CD8-positive, alpha-beta memory T cell (primary cell): ENCODE measurements at regions not wholly inside any gene's neighbourhood (a gene's known extent, or its start where the extent isn't known, plus 50 kb on each side); places are given as distances from the start of the nearest gene placed in this dataset.
"Not testable (repeated sequence)": the region's sequence is repeated elsewhere in the genome, so short reads cannot be mapped to it uniquely, and the experiment has no call there.

Source experiments
- CTCF ChIA-PET: fragments of 350-600 bp; sonication (Branson Sonifier 250); formaldehyde crosslinking; loops from one replicate; lab custom pipeline; 2021; ENCODE audit warnings: antibody characterized with exemption; lab: Charles Lee
- POLR2A ChIA-PET: fragments of 350-600 bp; sonication (Branson Sonifier 250); formaldehyde crosslinking; loops from one replicate; lab custom pipeline; 2021; ENCODE audit warnings: antibody characterized with exemption; lab: Charles Lee
- DNase-seq, 5 donors: peaks; one replicate each; pipeline versions ENCODE4 v3.0.0 to v3.0.0-alpha.2; 2020 to 2022; ENCODE audit warnings: mixed read lengths in 1 of 5
- H3K27ac ChIP-seq: one replicate; pipeline ENCODE4 v1.7.0; 2013; ENCODE audit warnings: low read depth, mild to moderate bottlenecking, low read length, moderate library complexity
- H3K27me3 ChIP-seq: 2 replicates; pipeline ENCODE4 v1.7.0; 2013; ENCODE audit warnings: low read length, mild to moderate bottlenecking; ENCODE audit not compliant: insufficient read depth, poor library complexity, severe bottlenecking
- H3K36me3 ChIP-seq: 2 replicates; pipeline ENCODE4 v1.7.0; 2013; ENCODE audit warnings: mild to moderate bottlenecking, low read length, moderate library complexity; ENCODE audit not compliant: insufficient read depth
- H3K4me1 ChIP-seq: 2 replicates; pipeline ENCODE4 v1.7.0; 2013; ENCODE audit warnings: mild to moderate bottlenecking, low read length, moderate library complexity; ENCODE audit not compliant: insufficient read depth
- H3K4me3 ChIP-seq: 2 replicates; pipeline ENCODE4 v1.7.0; 2013; ENCODE audit warnings: mild to moderate bottlenecking, low read length
- H3K9me3 ChIP-seq: 2 replicates; pipeline ENCODE4 v1.7.0; 2013; ENCODE audit warnings: mild to moderate bottlenecking, low read length
- H3K27ac Mint-ChIP-seq, 8 donors: one replicate each; pipeline ENCODE4 v1.8.0; 2020 to 2021; ENCODE audit warnings: mixed read lengths in 8 of 8, mild to moderate bottlenecking in 6 of 8, inconsistent platforms in 3 of 8, moderate library complexity in 3 of 8
- H3K27me3 Mint-ChIP-seq, 2 donors: one replicate each; pipeline ENCODE4 v1.8.0; 2020 to 2021; ENCODE audit warnings: mixed read lengths in 2 of 2, mild to moderate bottlenecking in 1 of 2, moderate library complexity in 1 of 2
- H3K36me3 Mint-ChIP-seq, 3 donors: one replicate each; pipeline ENCODE4 v1.8.0; 2020 to 2021; ENCODE audit warnings: mixed read lengths in 3 of 3, inconsistent platforms in 1 of 3, mild to moderate bottlenecking in 1 of 3
- H3K4me1 Mint-ChIP-seq, 3 donors: one replicate each; pipeline ENCODE4 v1.8.0; 2020 to 2021; ENCODE audit warnings: mixed read lengths in 3 of 3, inconsistent platforms in 1 of 3, mild to moderate bottlenecking in 1 of 3
- H3K4me3 Mint-ChIP-seq, 7 donors: one replicate each; pipeline ENCODE4 v1.8.0; 2020 to 2021; ENCODE audit warnings: mixed read lengths in 7 of 7, mild to moderate bottlenecking in 6 of 7, moderate library complexity in 4 of 7, inconsistent platforms in 2 of 7
- H3K9me3 Mint-ChIP-seq, 5 donors: one replicate each; pipeline ENCODE4 v1.8.0; 2020 to 2022; ENCODE audit warnings: mixed read lengths in 5 of 5, mild to moderate bottlenecking in 3 of 5, moderate library complexity in 2 of 5, inconsistent platforms in 1 of 5

DNA sequence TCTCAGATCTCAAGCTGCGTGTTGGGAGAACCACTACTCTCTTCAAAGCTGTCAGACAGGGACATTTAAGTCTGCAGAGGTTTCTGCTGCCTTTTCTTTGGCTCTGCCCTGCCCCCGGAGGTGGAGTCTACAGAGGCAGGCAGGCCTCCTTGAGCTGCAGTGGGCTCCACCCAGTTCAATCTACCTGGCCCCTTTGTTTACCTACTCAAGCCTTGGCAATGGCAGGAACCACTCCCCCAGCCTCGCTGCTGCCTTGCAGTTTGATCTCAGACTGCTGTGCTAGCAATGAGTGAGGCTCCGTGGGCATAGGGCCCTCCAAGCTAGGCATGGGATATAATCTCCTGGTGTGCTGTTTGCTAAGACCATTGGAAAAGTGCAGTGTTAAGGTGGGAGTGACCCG is 155.6 kb upstream of the EDA2R start:
- H3K27me3 Mint-ChIP-seq, H3K4me3 Mint-ChIP-seq, CTCF ChIA-PET, H3K4me1 ChIP-seq, H3K27ac Mint-ChIP-seq, H3K27ac ChIP-seq, H3K4me3 ChIP-seq, H3K36me3 Mint-ChIP-seq, H3K27me3 ChIP-seq, POLR2A ChIA-PET, DNase-seq, H3K36me3 ChIP-seq, H3K9me3 ChIP-seq, H3K4me1 Mint-ChIP-seq, H3K9me3 Mint-ChIP-seq: not testable (repeated sequence)

DNA sequence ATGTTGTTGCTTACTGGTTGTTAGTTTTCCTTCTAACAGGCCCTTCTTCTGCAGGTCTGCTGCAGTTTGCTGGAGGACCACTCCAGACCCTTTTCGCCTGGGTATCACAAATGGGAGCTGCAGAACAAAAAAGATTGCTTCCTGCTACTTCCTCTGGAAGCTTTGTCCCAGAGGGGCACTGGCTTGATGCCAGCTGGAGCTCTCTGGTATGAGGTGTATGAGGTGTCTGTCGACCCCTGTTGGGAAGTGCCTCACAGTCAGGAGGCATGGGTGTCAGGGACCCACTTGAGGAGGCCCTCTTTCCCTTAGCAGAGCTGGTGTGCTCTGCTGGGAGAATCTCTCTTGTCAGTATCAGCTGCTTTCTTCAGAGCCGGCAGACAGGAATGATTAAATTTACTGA is 127.4 kb upstream of the EDA2R start:
- no peaks in the 10 kb centered on the region for H3K36me3 ChIP-seq
- Mint-ChIP-seq H3K4me3 (no peak overlapping the region), H3K27me3 (peaks cover 0 to 5% of the 10 kb centered on the region in 2 donors), H3K9me3 (peaks cover 0 to 3% (median 0%) of the 10 kb centered on the region in 5 donors), H3K27ac (no peak overlapping the region), H3K36me3 (no peaks in the 10 kb centered on the region), H3K4me1 (no peaks in the 10 kb centered on the region)
- POLR2A ChIA-PET, result no interaction called here
- no peak overlapping the region for H3K27ac ChIP-seq
- H3K4me1 ChIP-seq, result no peaks in the 10 kb centered on the region
- no peak overlapping the region for H3K4me3 ChIP-seq
- no peaks in the 10 kb centered on the region for H3K27me3 ChIP-seq
- CTCF ChIA-PET, result no interaction called here
- H3K9me3 ChIP-seq, result no peaks in the 10 kb centered on the region
- no peak for DNase-seq

DNA sequence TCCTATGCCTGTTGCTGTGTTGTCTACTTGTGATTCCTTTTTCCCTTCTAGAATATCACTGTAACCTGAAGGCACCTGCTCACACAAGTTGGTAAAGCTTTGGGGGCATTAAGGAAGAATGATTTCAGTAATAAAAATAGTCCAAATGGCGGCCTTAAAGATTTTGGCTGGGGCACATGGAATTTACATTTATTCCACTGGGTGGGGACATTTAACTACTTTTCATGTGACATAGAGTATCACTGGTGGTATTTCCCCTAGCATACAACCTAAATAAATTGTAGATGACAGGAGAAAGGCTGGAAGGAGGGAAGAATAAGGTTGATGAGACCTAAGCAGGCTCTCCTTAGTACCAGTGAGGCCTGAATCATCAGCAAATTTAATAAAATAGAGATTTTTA is 121.8 kb upstream of the EDA2R start:
- no peak overlapping the region for H3K4me3 ChIP-seq
- no peaks in the 10 kb centered on the region for H3K4me1 ChIP-seq
- Mint-ChIP-seq H3K36me3 (no peaks in the 10 kb centered on the region), H3K9me3 (peaks cover 0 to 3% (median 0%) of the 10 kb centered on the region in 5 donors), H3K4me1 (no peaks in the 10 kb centered on the region), H3K4me3 (no peak overlapping the region), H3K27me3 (peaks cover 0 to 12% of the 10 kb centered on the region in 2 donors), H3K27ac (no peak overlapping the region)
- no peaks in the 10 kb centered on the region for H3K36me3 ChIP-seq
- no peaks in the 10 kb centered on the region for H3K9me3 ChIP-seq
- CTCF ChIA-PET, result no interaction called here
- POLR2A ChIA-PET, result no interaction called here
- no peak overlapping the region for H3K27ac ChIP-seq
- no peaks in the 10 kb centered on the region for H3K27me3 ChIP-seq
- no peak for DNase-seq

DNA sequence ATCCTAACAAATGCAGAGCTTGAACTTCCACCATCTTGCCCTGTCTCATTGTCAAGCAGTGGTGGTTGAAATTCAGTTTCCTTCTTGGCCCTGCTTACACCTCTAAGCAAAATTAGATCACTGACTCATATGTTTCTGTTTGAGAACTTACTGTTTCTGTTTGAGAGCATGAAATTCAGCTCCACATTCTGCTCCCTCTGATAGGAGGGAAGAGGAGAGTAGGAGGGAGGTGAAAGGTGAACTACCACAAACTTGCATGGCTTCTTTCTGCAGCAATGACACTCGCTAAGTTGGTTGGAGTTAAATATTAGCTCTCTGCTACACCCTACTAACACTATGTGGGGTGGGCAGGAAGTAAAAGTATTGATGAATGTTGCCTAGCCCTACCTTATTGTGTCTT is 117.8 kb upstream of the EDA2R start:
- Mint-ChIP-seq H3K36me3 (no peaks in the 10 kb centered on the region), H3K9me3 (no peaks in the 10 kb centered on the region), H3K27ac (no peak overlapping the region), H3K4me1 (no peaks in the 10 kb centered on the region), H3K27me3 (peaks cover 0 to 15% of the 10 kb centered on the region in 2 donors), H3K4me3 (no peak overlapping the region)
- no peaks in the 10 kb centered on the region for H3K36me3 ChIP-seq
- H3K4me3 ChIP-seq, result no peak overlapping the region
- H3K9me3 ChIP-seq, result no peaks in the 10 kb centered on the region
- DNase-seq, result no peak
- ChIA-PET POLR2A (no interaction called here), CTCF (no interaction called here)
- H3K27ac ChIP-seq, result no peak overlapping the region
- H3K4me1 ChIP-seq, result no peaks in the 10 kb centered on the region
- no peaks in the 10 kb centered on the region for H3K27me3 ChIP-seq

DNA sequence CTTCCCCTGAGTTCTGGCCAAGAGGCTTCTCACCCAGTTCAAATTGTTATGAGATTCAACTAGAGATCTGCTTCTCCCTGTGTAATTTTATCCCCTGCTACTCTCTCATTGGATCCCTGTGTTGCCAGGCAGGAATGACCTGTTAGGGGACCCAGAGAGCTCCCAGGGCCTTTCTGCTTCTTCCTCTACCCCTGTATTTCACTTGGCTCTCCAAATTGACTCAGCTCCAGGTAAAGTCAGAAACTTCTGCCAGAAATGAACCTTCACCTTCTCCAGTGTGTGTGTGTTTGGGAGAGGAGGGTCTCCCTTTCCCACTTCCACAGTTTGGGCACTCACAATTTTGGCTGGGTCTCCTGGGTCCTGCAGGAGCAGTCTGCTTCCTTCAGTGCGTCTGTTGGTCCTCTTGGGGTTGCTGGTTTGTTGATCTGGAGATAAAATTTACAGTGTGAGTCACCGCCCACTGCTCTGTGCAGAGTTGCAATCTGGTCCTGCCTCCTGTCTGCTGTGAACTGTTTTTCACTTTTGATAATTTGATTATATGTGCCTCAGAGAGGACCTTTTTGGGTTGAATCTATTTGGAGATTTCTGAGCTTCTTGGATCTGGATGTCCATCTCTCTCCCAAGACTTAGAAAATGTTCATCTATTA is 112.4 kb upstream of the EDA2R start:
- H3K36me3 Mint-ChIP-seq, result no peaks in the 10 kb centered on the region
- Histone ChIP-seq H3K27me3 (no peaks in the 10 kb centered on the region), H3K4me3 (no peak overlapping the region), H3K4me1 (no peaks in the 10 kb centered on the region), H3K36me3 (no peaks in the 10 kb centered on the region), H3K27ac (no peak overlapping the region), H3K9me3 (no peaks in the 10 kb centered on the region)
- H3K27ac Mint-ChIP-seq, result peak overlapping the region in 1 of 8 donors; percentile 71
- no peaks in the 10 kb centered on the region for H3K4me1 Mint-ChIP-seq
- H3K27me3 Mint-ChIP-seq, result peaks cover 0 to 9% of the 10 kb centered on the region in 2 donors
- POLR2A ChIA-PET, result no interaction called here
- peaks cover 0 to 7% (median 0%) of the 10 kb centered on the region in 5 donors for H3K9me3 Mint-ChIP-seq
- DNase-seq, result no peak
- CTCF ChIA-PET, result no interaction called here
- no peak overlapping the region for H3K4me3 Mint-ChIP-seq

DNA sequence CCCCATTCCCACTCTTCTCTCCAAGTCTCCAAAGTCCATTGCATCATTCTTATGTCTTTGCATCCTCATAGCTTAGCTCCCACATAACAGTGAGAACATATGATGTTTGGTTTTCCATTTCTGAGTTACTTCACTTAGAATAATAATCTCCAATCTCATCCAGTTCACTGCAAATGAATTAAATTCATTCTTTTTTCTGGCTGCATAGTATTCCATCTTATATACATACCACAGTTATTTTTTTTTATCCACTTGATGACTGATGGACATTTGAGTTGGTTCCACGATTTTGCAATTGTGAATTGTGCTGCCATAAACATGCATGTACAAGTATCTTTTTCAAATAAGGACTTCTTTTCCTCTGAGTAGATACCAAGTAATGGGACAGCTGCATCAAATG is 105.6 kb upstream of the EDA2R start:
- H3K9me3 ChIP-seq, H3K27ac ChIP-seq, DNase-seq, H3K4me3 Mint-ChIP-seq, POLR2A ChIA-PET, H3K36me3 Mint-ChIP-seq, H3K4me1 Mint-ChIP-seq, H3K27ac Mint-ChIP-seq, H3K4me1 ChIP-seq, H3K27me3 ChIP-seq, CTCF ChIA-PET, H3K4me3 ChIP-seq, H3K36me3 ChIP-seq: not testable (repeated sequence)
- peaks cover 0 to 19% (median 16%) of the 10 kb centered on the region in 5 donors for H3K9me3 Mint-ChIP-seq
- H3K27me3 Mint-ChIP-seq, result peaks cover 0 to 14% of the 10 kb centered on the region in 2 donors

DNA sequence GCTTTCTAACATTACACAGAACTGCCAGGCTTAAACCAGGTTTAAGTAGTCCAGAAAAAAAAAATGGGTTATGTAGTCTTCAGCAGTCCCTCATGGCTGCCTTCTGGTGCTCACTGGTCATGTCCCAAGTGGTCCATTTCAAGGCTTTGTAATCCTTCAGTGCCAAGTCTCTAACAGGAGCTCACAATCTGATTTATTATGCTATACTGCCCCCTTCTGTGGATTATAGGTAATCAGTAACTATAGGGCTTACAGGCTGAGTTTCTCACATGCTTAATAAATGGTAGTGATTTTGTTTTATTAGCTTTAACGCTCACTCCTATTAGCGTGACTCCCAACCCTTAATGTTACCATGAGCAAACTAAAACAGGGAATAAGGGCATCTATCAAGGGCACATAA is 92.5 kb upstream of the EDA2R start:
- DNase-seq, result peak in 2 of 5 donors; percentile 4 to 5
- Mint-ChIP-seq H3K4me3 (peak overlapping the region in 1 of 7 donors; percentile 48), H3K27ac (no peak overlapping the region), H3K9me3 (peaks cover 0 to 2% (median 0%) of the 10 kb centered on the region in 5 donors), H3K4me1 (peaks cover 4 to 7% (median 6%) of the 10 kb centered on the region in 3 donors), H3K36me3 (no peaks in the 10 kb centered on the region), H3K27me3 (peaks cover 0 to 4% of the 10 kb centered on the region in 2 donors)
- Histone ChIP-seq H3K27ac (no peak overlapping the region), H3K4me3 (no peak overlapping the region), H3K9me3 (no peaks in the 10 kb centered on the region), H3K27me3 (no peaks in the 10 kb centered on the region), H3K4me1 (no peaks in the 10 kb centered on the region), H3K36me3 (no peaks in the 10 kb centered on the region)
- ChIA-PET POLR2A (no interaction called here), CTCF (no interaction called here)

DNA sequence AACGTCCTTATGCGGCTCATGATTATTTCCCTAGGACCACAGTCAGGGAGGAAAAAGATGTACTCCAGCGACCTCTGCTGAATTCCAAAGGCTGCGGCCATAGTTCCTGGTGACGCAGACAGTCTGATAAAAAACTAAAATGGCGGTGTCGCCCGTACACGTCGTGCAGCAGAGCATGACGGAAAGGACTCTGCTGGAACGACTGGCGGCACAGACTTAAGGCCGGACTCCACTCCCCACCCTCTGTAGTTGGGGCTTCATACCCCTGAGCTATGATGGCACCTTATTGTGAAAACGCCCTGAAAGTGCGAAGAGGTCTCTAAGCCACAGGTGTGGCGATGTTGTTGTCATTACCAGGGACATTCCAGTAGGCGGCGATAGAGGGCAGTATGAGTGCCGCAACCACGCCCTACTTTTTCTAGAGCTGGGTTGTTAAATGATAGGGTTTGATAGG is 90.0 kb upstream of the EDA2R start:
- ChIA-PET CTCF (interaction anchor here (1.5 kb wide), 1 partner anchor 1148 kb away, joined by 8 read pairs; no protein-coding TSS in a partner anchor), POLR2A (no interaction called here)
- peak overlapping the region; percentile 44 to 97 (median 93) for H3K27ac Mint-ChIP-seq
- Histone ChIP-seq H3K27ac (peak overlapping the region; percentile 47), H3K27me3 (no peaks in the 10 kb centered on the region), H3K9me3 (no peaks in the 10 kb centered on the region), H3K4me1 (no peaks in the 10 kb centered on the region), H3K36me3 (no peaks in the 10 kb centered on the region), H3K4me3 (peak overlapping the region; percentile 67)
- peak; percentile 1 to 60 (median 38) for DNase-seq
- H3K27me3 Mint-ChIP-seq, result peaks cover 0 to 7% of the 10 kb centered on the region in 2 donors
- H3K4me3 Mint-ChIP-seq, result peak overlapping the region; percentile 83 to 91 (median 87)
- H3K9me3 Mint-ChIP-seq, result peaks cover 0 to 2% (median 0%) of the 10 kb centered on the region in 5 donors
- H3K4me1 Mint-ChIP-seq, result peaks cover 4 to 7% (median 6%) of the 10 kb centered on the region in 3 donors
- H3K36me3 Mint-ChIP-seq, result no peaks in the 10 kb centered on the region
